Muscle of leg (tissue), 3 donors: ENCODE measurements at regions not wholly inside any gene's neighbourhood (a gene's known extent, or its start where the extent isn't known, plus 50 kb on each side); places are given as distances from the start of the nearest gene placed in this dataset.

Experiments used
- DNase-seq: peaks from one replicate; pipeline ENCODE4 v3.0.0; 2013
- H3K27ac ChIP-seq: one replicate; pipeline ENCODE4 v1.5.1; 2013; ENCODE audit warnings: mild to moderate bottlenecking, low read length, control low read depth
- H3K27me3 ChIP-seq: one replicate; pipeline ENCODE4 v1.6.1; 2013; ENCODE audit warnings: low read length; ENCODE audit not compliant: control insufficient read depth, insufficient read depth
- H3K36me3 ChIP-seq: one replicate; pipeline ENCODE4 v1.6.1; 2013; ENCODE audit warnings: low read length; ENCODE audit not compliant: control insufficient read depth, insufficient read depth
- H3K4me1 ChIP-seq: one replicate; pipeline ENCODE4 v1.6.1; 2013; ENCODE audit warnings: low read length; ENCODE audit not compliant: control insufficient read depth, insufficient read depth
- H3K4me3 ChIP-seq: one replicate; pipeline ENCODE4 v1.5.1; 2013; ENCODE audit warnings: low read length, control low read depth
- H3K9me3 ChIP-seq: replicated peaks from 2 replicates; pipeline ENCODE4 v1.6.1; 2013; ENCODE audit warnings: low read depth, low read length; ENCODE audit not compliant: control insufficient read depth
- WGBS: methylation state at CpG from one replicate; pipeline ENCODE4 v1.1.5; 2013; ENCODE audit warnings: missing lambda C conversion rate; ENCODE audit not compliant: insufficient coverage; 5-methylcytosine and 5-hydroxymethylcytosine counted together

DNA sequence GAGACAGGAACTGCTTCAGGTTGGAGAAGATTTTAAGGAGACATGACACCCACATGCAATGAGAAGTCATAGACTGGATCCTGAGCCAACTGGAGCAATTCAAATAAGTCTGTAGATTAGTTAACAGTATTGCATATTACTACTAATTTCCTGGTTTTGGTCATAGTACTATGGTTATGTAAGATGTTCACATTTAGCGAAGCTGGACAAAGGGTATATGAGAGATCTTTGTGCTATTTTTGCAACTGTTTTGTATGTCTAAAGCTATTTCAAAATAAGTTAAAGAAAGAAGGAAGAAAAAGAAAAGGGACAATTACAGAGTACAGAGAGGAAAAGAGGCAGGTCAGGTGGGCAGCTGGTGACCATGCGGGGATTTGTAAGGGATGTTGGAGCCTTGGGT is 116.5 kb upstream of the SVIL start:
- Histone ChIP-seq H3K27ac (no peak overlapping the region), H3K4me1 (peaks cover 5% of the 10 kb centered on the region), H3K9me3 (peaks cover 5% of the 10 kb centered on the region), H3K27me3 (no peaks in the 10 kb centered on the region), H3K4me3 (no peak overlapping the region), H3K36me3 (no peaks in the 10 kb centered on the region)
- WGBS, result 97% methylated on average over 2 of the region's 2 CpGs
- DNase-seq, result no peak

DNA sequence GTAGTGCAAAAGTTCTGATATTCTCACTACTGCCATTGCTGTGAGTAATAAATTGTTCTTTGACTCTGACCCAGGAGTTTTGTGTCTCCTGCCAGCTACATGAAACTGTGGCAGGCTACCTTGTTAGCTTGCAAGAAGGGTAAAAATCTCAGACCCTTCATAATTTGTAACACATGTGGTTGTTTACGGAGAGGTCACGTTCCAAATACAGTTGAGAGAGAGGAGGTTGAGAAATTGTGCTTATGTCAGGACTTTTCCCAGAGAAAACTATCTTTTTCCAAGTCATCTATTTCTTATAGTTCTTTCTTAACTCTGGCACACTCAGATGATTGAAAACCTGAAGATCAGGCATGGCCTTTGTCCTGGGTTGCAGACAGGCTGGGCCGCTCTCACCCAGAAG is 114.4 kb upstream of the SVIL start:
- no peak overlapping the region for H3K4me3 ChIP-seq
- WGBS, result 80% methylated on average over 1 of the region's 3 CpGs
- H3K36me3 ChIP-seq, result no peaks in the 10 kb centered on the region
- peaks cover 9% of the 10 kb centered on the region for H3K4me1 ChIP-seq
- DNase-seq, result peak; percentile 56
- H3K27ac ChIP-seq, result no peak overlapping the region
- H3K27me3 ChIP-seq, result no peaks in the 10 kb centered on the region
- H3K9me3 ChIP-seq, result peaks cover 5% of the 10 kb centered on the region

DNA sequence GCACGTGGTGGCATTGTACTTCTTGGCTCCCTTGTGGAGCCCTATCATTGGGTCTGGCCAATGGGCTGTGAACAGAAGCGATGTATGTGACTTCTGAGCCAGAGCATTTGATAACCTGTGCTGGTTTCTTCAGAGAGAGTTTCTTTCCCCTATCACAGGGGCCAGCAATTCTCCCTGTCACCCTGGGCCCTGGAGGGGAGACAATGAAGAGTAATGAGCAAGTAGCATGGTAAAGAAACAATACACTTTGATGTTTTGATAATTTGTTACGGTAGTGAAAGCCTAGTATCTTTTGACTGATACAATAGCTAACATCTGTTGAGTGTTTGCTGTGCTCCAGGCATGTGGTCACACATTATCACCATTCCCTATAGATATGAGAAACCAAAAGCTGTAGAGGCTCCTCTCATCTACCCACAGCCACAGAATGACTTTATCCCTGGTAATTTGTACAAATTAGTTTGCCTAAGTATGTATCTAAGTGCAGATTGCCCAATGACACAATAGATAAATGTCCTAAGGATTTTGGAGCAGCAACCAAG is 113.4 kb upstream of the SVIL start:
- WGBS, result 80% methylated on average over 1 of the region's 3 CpGs
- H3K9me3 ChIP-seq, result peaks cover 5% of the 10 kb centered on the region
- peaks cover 9% of the 10 kb centered on the region for H3K4me1 ChIP-seq
- H3K27me3 ChIP-seq, result no peaks in the 10 kb centered on the region
- no peak overlapping the region for H3K4me3 ChIP-seq
- no peak overlapping the region for H3K27ac ChIP-seq
- H3K36me3 ChIP-seq, result no peaks in the 10 kb centered on the region
- no peak for DNase-seq

DNA sequence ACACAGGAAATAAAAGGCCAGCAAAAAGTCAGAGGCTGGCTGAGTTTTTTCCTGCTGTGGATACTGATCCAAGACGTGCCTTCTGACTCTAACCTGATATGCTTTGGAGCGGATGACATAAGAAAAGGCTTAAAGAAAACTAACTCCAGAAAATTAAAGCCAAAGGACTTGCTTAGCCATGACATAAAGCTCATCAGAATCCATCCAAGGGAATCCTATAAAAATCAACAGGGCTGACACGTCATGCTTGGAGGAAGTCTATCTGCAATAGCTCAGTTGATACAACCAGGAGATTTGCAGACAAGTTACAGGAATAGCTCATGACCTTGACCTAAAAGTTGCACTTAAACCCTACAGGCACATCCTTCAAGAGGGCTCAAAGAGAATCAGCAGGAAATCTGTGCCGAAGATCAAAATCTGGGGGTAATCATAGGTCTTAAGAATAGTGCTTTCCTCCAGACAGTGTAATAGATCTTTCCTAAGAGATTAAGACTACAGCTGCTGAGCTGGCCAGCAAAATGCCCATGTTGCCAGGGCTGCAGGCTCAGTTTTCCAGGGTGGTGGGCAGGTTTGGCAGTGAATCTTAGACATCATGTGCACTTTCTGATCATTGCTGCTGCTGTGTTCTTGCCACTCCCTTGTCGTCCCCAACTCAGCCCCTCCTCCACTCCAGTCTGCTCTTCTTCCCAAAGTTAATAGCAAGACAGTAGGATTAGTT is 111.5 kb upstream of the SVIL start:
- Histone ChIP-seq H3K4me3 (no peak overlapping the region), H3K36me3 (no peaks in the 10 kb centered on the region), H3K4me1 (peaks cover 12% of the 10 kb centered on the region), H3K27me3 (no peaks in the 10 kb centered on the region), H3K9me3 (peaks cover 5% of the 10 kb centered on the region), H3K27ac (no peak overlapping the region)
- DNase-seq, result peak; percentile 72
- 17% methylated on average over 3 of the region's 5 CpGs for WGBS

DNA sequence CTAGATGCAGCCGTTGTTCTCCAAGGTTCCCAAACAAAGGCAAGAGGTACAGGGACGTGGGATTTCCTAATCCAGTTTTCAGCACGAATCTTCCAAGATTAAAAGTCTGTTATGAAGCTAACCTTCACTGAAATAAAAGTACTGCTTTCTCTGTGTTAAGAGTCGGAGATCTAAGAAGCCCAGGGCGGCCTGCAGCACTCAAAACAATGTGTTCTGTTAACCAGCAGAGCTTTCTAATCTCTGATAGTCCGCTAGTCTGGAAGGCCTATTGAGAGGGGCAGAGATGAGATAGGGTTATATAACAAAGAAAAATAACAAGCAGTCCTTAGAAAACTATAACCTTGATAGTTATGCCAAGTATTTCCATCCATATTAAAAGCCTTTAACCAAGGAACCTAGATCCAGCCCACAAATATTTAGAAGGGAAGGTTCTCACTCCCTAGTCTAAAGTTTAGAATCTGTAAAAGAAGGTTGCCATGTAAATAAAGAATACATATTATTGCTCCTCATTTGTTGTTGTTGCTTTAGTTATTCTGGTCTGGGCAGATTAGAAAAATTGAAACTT is 106.3 kb upstream of the SVIL start:
- Histone ChIP-seq H3K4me1 (peaks cover 14% of the 10 kb centered on the region), H3K9me3 (no peaks in the 10 kb centered on the region), H3K4me3 (no peak overlapping the region), H3K36me3 (no peaks in the 10 kb centered on the region), H3K27ac (peak overlapping the region; percentile 54), H3K27me3 (no peaks in the 10 kb centered on the region)
- 83% methylated on average over 2 of the region's 6 CpGs for WGBS
- DNase-seq, result peak; percentile 72

DNA sequence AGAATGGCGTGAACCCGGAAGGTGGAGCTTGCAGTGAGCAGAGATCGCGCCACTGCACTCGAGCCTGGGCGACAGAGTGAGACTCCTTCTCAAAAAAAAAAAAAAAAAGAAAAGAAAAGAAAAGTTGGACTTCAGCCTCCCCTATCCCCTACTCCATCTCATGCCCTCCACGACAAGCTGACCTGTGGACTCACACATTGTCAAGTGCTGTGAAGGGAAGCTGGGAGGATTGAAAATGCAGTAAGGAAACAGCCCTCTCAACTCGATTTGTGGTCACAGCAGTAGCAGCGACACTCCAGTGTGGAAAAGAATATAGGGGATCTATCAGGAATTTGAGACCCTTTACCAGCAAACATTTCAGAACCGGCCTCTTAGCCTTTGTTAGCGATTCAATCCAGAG is 103.6 kb upstream of the SVIL start:
- H3K9me3 ChIP-seq, result no peaks in the 10 kb centered on the region

DNA sequence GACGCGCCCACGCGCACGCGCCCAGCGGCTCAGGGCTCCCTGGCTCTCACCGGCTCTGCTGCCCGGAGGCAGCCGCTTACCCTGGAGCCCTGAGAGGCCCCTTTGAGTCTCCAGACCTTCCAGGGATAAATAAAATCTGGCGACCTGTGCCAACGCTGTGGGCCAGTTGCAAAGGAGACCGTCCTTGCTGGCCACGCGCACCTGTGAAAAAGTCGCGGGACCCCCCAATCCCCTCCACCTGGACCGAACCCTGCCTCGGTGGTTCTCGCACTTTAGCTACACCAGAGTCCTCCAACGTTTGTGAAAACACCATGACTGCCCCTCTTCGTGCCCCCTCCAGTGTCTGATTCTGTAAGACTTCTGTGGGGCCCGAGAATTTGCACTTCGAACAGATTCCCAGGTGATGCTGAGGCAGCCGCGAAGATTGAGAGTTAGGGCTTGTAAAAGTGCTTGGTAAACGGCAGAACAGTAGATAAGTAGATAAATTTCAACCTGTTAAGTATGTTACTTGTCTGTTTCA is 102.4 kb upstream of the SVIL start:
- no peaks in the 10 kb centered on the region for H3K27me3 ChIP-seq
- H3K36me3 ChIP-seq, result no peaks in the 10 kb centered on the region
- WGBS, result 19% methylated on average over 26 of the region's 27 CpGs
- no peak overlapping the region for H3K27ac ChIP-seq
- H3K4me1 ChIP-seq, result peaks cover 28% of the 10 kb centered on the region
- H3K4me3 ChIP-seq, result peak overlapping the region; percentile 86
- H3K9me3 ChIP-seq, result no peaks in the 10 kb centered on the region
- no peak for DNase-seq

More for the DNA sequence above, 103.6 kb upstream of the SVIL start:
- peaks cover 26% of the 10 kb centered on the region for H3K4me1 ChIP-seq
- WGBS, result no CpG with 5 or more reads among the region's 11 CpGs
- no peak for DNase-seq
- H3K27ac ChIP-seq, result no peak overlapping the region
- no peaks in the 10 kb centered on the region for H3K27me3 ChIP-seq
- H3K36me3 ChIP-seq, result no peaks in the 10 kb centered on the region
- no peak overlapping the region for H3K4me3 ChIP-seq

DNA sequence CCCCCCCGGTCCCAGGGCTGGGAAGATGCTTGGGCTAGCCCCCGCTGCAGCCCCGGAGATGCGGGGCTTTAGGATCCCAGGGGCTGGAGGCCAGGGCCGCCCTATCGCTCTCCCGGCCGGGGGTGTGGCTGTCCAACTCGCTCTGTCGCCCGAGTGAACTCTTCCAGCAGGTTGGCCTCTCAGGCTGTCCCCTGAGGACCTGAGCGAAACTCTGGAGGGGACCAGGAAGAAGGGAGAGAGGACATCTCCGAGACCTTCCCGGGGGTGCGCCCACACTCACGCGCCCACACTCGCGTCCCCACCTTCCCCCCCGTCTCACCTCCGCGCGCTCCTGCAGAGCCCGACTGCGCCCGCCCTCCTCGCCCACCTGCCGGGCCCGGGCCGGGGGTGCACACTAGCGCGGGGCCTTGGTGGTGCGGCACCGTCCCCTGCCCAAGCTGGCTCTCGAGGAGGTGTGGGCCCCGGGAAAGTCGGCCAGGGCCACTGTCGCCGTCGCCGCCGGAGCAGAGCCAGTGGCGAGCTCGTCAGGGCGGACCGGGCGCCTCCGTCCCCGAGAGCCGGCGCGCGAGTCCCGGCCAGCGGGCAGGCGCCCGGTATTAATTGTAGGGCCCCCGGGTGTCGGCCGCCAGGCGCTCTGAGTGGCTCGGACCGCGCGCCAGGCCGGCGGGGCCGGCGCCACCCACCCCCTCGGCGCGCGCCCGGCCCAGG is 101.7 kb upstream of the SVIL start:
- H3K4me3 ChIP-seq, result peak overlapping the region; percentile 86
- no peaks in the 10 kb centered on the region for H3K9me3 ChIP-seq
- H3K27me3 ChIP-seq, result no peaks in the 10 kb centered on the region
- DNase-seq, result peak; percentile 76
- no peaks in the 10 kb centered on the region for H3K36me3 ChIP-seq
- under 1% methylated on average over 74 of the region's 74 CpGs for WGBS
- H3K4me1 ChIP-seq, result peaks cover 29% of the 10 kb centered on the region
- peak overlapping the region; percentile 90 for H3K27ac ChIP-seq

DNA sequence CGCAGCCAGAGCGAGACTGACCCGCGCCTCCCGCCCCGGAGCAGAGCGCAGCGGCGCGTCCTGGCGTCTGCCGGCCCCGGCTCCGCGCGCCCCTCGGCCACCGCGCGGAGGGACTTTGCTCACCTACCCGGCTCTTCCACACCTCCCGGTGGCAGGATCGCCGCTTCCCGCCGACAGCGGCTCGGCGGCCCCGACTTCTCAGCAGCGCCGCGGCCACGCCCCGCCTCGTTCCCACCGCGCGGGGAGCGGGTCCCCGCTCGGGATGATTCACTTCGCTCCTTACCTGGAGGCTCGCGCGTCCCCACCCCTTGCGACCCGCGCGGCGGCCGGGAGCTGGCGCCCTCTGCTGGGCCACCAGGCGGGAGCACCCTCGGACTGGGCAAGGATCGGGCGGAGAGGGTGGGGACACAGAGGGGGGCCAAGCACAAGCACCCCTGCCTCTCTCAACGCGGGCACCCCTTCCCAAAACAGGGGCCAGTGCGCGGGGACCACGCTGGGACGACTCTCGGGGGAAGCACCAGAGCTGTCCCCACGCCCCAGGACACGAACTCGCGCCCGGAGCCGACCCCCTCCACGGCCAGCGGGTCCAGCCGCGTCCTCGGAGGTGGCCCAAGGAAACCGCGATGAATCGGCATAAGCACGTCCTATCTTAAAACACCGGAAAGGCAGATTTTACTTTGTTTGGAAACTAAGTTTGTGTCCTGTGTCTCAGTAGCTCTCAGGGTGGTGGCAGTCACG is 101.0 kb upstream of the SVIL start:
- peak; percentile 93 for DNase-seq
- H3K4me3 ChIP-seq, result peak overlapping the region; percentile 86
- H3K27me3 ChIP-seq, result no peaks in the 10 kb centered on the region
- no peaks in the 10 kb centered on the region for H3K36me3 ChIP-seq
- no peaks in the 10 kb centered on the region for H3K9me3 ChIP-seq
- peak overlapping the region; percentile 90 for H3K27ac ChIP-seq
- peaks cover 33% of the 10 kb centered on the region for H3K4me1 ChIP-seq
- WGBS, result under 1% methylated on average over 68 of the region's 81 CpGs
